GM18867 (cell line): ENCODE measurements at regions not wholly inside any gene's neighbourhood (a gene's known extent, or its start where the extent isn't known, plus 50 kb on each side); places are given as distances from the start of the nearest gene placed in this dataset.

Experiments used
- ATAC-seq: cut with Tn5 transposase; IDR thresholded peaks from one replicate; pipeline ENCODE4 v1.9.1; 2021; ENCODE audit warnings: mild to moderate bottlenecking, moderate library complexity; ENCODE audit not compliant: unreplicated experiment

GRCh38 chr4:13142191-13142590 is 341.9 kb downstream of the RAB28 start:
- no peak for ATAC-seq

GRCh38 chr4:13137390-13137789 is 346.8 kb downstream of the RAB28 start:
- no peak for ATAC-seq

- no peak for ATAC-seq
Measured at GRCh38 chr4:13133700-13134099, 350.4 kb downstream of the RAB28 start.

GRCh38 chr4:13130848-13131247 is 353.3 kb downstream of the RAB28 start:
- ATAC-seq: no peak

GRCh38 chr4:13129095-13129494 is 355.0 kb downstream of the RAB28 start:
- no peak for ATAC-seq

- no peak for ATAC-seq
Measured at GRCh38 chr4:13126976-13127910, 356.9 kb downstream of the RAB28 start.

GRCh38 chr4:13118633-13119032 is 365.5 kb downstream of the RAB28 start:
- ATAC-seq: no peak

GRCh38 chr4:13117185-13117584 is 367.0 kb downstream of the RAB28 start:
- no peak for ATAC-seq

GRCh38 chr4:13112030-13112429 is 372.1 kb downstream of the RAB28 start:
- ATAC-seq: no peak

- ATAC-seq: no peak
Measured at GRCh38 chr4:13109536-13109935, 374.6 kb downstream of the RAB28 start.

GRCh38 chr4:13108096-13108495 is 376.0 kb downstream of the RAB28 start:
- no peak for ATAC-seq

GRCh38 chr4:13103382-13104015 is 380.6 kb downstream of the RAB28 start:
- ATAC-seq: no peak

GRCh38 chr4:13102092-13102742 is 381.9 kb downstream of the RAB28 start:
- no peak for ATAC-seq

GRCh38 chr4:13097971-13098370 is 386.2 kb downstream of the RAB28 start:
- ATAC-seq: no peak

- ATAC-seq: no peak
Measured at GRCh38 chr4:13095722-13096121, 388.4 kb downstream of the RAB28 start.

GRCh38 chr4:13093170-13093569 is 391.0 kb downstream of the RAB28 start:
- no peak for ATAC-seq

- no peak for ATAC-seq
Measured at GRCh38 chr4:13092702-13093101, 391.4 kb downstream of the RAB28 start.

GRCh38 chr4:13089659-13089998 is 394.5 kb downstream of the RAB28 start:
- ATAC-seq: no peak

- no peak for ATAC-seq
Measured at GRCh38 chr4:13088726-13089658, 395.1 kb downstream of the RAB28 start.

- no peak for ATAC-seq
Measured at GRCh38 chr4:13087041-13087440, 397.1 kb downstream of the RAB28 start.

- ATAC-seq: no peak
Measured at GRCh38 chr4:13084210-13084609, 399.9 kb downstream of the RAB28 start.
